ENCODE measurements at regions not wholly inside any gene's neighbourhood (a gene's known extent, or its start where the extent isn't known, plus 50 kb on each side); places are given as distances from the start of the nearest gene placed in this dataset.
A peak's percentile ranks its signal among the peaks of the same experiment; 100 is the strongest.
"Not testable (repeated sequence)": the region's sequence is repeated elsewhere in the genome, so short reads cannot be mapped to it uniquely, and the experiment has no call there.

DNA sequence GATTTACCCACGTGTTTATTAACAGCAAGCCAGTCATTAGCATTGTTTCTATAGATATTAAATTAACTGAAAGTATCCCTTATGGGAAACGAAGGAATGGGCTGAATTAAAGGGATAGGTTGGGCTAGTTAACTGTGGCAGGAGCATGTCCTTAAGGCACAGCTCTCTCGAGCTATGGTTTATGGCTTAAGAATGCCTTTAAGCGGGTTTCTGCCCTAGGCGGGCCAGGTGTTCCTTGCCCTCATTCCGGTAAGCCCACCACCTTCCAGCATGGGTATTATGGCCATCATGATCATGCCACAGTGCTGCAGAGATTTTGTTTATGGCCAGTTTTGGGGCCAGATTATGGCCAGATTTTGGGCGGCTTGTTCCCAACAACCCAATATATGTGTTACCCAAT is 569.9 kb upstream of the MBL2 start:
- DNase-seq (ENCODE audit: low read depth, low spot score), result not testable (repeated sequence)

DNA sequence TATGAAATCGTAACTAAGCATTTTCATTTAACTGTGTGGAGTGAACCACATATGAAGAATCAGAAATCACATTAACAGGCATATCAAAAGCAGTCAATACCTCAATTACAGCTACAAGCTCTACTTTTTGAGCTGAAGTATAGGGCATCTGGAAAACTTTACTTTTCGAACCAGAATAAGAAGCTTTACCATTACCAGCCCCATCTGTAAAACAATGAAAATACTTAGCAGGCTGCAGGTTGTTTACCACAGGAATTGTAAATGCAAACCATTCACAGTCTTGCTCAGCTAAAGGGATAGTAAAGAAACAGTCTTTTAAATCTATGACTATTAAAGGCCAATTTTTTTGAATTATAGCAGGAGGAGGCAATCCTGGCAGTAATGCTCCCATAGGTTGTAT is 565.6 kb upstream of the MBL2 start:
- not testable (repeated sequence) for DNase-seq (ENCODE audit: low read depth, low spot score)

DNA sequence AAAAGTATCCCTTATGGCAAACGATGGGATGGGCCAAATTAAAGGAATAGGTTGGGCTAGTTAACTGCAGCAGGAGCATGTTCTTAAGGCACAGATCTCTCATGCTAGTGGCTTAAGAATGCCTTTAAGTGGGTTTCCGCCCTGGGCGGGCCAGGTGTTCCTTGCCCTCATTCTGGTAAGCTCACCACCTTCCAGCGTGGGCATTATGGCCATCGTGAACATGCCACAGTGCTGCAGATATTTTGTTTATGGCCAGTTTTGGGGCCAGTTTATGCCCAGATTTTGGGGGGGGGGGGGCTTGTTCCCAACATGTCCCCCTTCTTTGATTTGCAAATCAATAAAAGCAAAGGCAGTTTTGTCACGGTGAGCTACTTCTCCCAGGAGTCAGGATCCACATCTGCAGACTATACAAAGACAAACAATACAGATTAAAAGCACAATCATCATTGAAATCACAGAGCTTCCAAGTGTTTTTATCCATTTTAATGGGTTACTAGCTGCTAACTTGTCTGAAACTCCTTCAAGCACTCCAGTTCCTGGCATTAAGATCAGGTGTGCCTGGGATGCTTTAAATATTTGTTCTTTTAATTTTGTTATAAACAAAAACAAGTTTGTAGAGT is 563.3 kb upstream of the MBL2 start:
- DNase-seq (ENCODE audit: low read depth, low spot score), result not testable (repeated sequence)

DNA sequence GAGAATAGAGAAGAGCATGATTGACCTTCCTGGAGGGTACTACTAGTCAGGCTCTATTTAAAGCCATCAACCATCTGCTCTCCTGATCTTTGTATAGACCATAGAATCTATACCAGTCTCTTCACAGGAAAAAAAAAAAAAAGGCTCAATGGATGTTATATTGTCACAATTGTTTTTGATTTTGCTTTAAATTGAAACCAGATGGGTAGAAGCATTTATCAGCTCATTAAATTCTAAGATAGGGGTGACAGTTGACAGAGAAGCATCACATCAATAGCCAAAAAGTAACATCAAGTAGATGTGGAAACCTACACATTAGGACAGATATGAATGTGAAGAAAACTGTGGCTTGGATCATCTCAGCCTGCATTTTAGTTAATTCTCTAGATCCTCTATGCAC is 558.9 kb upstream of the MBL2 start:
- DNase-seq (ENCODE audit: low read depth, low spot score), result no peak

DNA sequence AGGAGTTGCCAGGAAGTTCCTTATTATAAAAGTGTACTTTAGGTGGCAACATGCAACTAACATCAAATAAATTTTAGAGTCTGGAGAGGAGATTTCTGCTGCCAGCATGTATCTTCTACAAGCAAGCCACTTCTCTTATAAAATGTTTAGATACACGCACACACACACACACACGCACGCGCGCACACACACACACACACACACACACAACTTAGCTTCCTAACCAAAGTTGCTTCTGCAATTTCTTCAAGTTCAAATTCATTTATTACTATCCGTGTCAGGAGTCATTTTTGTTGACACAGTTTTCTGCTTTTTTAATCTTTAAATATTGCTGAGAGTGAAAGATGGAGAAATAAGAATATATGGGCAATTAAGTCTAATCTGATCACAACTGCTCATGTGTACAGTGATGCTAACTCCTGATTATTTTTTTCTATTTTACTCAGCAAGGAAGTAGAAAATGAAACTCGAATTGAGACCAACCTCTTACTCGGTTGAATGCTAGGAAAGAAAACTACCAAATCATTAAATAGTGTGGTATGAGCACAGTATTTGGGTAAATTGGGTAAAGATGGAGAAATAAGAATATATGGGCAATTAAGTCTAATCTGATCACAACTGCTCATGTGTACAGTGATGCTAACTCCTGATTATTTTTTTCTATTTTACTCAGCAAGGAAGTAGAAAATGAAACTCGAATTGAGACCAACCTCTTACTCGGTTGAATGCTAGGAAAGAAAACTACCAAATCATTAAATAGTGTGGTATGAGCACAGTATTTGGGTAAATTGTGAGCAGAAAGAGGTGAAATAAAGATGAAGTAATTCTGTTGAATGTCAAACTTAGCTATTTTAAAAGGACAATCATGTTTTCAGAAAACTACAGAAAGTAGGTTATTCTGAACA is 554.1 kb upstream of the MBL2 start:
- not testable (repeated sequence) for DNase-seq (ENCODE audit: low read depth, low spot score)

DNA sequence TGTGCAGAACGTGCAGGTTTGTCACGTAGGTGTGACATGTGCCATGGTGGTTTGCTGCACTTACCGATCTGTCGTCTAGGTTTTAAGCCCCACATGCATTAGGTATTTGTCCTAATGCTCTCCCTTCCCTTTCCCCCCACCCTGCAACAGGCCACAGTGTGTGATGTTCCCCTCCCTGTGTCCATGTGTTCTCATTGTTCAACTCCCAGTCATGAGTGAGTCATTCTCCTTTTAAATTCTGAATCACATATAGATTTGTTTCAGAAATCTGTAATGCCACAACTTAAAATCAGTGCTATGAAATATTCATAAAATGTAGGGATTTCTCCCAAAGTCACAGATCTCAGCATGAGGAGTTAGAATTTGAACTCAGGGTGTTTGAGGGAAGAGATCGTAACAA is 552.5 kb upstream of the MBL2 start:
- DNase-seq (ENCODE audit: low read depth, low spot score), result no peak

DNA sequence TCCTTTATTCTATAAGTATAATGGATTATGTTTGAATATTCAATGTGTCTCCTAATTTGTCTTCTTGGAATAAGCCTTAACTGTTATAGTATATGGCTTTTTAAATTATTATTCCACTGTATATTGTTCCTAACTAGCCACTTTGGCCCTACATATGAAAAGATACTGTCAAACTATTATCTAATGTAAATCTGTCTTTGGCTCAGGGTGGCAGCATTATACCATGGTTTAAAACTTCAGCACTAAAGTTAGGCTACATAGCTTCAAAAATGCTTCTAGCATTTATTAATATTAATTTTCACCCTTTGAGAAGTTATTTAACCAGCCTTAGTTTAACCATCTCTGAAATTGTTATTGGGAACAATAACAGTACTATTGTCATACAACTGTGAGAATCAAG is 543.1 kb upstream of the MBL2 start:
- DNase-seq (ENCODE audit: low read depth, low spot score), result peak; percentile 16

DNA sequence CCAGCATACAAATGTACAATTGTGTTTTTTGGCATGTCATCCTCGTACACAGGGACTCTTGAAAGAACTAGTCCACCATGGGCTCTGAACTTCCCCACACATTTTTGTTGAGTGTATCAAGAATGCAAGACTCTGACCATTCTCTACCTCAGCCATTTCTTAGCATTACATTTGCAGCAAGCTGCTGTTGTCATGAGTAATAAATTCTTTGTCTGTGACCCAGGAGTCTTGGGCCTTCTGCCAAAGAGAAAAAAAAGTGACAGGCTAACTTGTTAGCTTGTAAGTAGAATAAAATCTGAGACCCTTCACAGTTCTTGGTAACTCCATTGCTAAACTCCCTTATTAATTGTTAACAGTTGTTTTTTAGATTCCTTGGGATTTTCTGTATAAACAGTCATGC is 542.3 kb upstream of the MBL2 start:
- peak; percentile 39 for DNase-seq (ENCODE audit: low read depth, low spot score)

DNA sequence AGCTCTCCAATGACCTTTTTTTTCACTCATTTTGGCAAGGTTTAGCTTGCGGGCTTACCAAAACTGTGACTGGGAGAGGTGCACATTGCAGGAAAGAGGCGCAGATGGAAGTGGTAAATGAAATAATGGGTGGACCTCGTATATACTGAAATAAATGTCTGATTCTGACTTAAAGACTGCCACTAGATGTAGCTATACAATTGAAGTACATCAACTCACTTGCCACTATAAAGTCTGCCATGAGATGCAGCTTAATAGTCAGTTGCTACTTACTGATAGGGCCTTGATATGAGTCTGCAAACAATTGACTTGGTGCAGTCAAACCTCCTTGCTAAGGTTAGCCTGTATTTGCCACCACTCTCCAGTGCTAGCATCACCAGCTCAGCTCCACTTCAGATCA is 525.9 kb upstream of the MBL2 start:
- no peak for DNase-seq (ENCODE audit: low read depth, low spot score)

DNA sequence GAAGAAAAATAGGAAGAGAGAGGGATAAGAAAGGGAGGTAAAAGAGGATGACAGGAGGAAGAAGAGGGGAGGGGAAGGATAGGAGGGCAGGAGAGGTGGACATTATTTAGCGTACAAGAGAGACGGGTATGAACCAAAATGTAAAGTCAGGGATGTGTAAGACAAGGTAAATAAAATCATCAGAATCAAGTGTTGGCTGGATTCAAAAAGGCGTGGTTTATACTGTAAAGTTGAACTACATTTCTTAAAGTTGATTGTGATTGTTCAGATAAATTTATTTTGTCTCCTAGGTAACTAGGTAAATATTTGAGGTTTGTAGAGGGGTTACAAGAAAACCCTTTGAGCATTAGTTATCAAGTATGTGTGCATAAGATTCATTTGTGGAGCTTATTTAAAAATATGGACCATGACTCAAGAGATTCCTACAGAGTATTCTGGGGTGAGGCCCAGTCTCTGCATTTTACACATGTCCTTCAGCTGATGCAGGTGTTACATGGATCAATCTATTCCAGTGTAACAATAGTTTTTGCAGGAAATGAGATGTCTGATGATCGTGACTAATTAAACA is 512.1 kb upstream of the MBL2 start:
- DNase-seq (ENCODE audit: low read depth, low spot score), result no peak

DNA sequence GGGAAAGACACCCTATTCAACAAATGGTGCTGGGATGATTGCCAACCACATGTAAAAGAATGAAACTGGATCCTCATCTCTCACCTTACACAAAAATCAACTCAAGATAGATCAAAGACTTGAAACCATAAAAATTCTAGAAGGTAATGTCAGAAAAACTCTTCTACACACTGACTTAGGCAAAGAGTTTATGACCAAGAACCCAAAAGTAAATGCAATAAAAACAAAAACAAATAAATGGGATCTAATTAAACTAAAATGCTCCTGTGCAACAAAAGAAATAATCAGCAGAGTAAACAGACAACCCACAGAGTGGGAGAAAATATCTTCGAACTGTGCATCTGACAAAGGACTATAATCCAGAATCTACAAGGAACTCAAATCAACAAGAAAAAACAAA is 504.2 kb upstream of the MBL2 start:
- no peak for DNase-seq (ENCODE audit: low read depth, low spot score)

DNA sequence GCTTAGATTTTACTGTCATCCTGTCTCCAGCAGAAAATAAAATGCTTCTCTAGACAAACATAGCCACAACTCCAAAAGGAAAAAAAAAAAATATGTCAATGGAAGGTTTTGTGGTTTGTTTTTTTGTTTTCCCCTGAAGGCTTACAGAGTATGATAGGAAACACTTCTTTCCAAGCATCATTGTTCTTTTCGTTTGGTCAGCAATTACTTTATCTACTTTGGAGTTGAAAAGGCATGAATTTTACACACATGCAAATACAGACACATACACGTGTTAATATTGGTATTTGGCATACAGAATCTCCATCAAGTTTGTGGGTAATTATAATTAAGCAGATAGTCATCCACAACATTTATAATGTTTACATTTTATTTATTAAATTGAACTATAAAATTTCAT is 496.9 kb upstream of the MBL2 start:
- no peak for DNase-seq (ENCODE audit: low read depth, low spot score)

DNA sequence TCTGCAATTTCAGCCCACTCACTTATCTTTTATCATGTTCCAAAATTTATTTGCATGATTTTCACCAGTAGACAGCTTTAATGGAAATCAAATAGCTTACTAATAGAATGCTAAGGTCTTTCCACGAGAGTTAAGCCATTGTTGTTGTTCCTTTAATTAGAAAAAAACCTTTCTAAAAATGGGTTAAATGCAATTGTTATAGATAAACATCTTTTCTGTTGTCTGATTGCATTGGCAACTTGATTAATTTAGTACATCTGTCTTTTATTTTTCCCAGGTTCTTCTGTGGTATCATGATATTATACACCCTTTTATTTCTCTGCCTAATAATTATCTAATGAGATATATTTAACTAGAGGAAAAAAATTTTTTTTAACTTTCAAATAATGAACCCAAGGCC is 487.6 kb upstream of the MBL2 start:
- no peak for DNase-seq (ENCODE audit: low read depth, low spot score)

DNA sequence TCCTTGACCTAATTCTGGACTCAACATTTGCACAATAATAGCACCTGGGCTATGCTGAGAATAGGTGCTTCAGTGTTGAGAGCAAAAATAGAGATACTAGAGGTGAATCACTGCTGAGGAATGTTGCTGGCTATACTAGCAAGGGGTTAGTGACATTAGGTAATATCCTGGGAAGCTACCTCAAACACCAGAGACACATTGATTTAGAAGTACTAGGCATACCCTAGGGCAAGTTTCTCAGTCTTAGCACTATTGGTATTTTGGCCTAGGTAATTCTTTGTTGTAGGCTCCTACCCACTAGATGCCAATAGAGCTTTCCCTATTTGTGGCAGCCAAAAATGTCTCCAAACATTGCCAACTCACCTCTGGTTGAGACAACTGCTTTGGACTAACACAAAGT is 484.0 kb upstream of the MBL2 start:
- no peak for DNase-seq (ENCODE audit: low read depth, low spot score)

DNA sequence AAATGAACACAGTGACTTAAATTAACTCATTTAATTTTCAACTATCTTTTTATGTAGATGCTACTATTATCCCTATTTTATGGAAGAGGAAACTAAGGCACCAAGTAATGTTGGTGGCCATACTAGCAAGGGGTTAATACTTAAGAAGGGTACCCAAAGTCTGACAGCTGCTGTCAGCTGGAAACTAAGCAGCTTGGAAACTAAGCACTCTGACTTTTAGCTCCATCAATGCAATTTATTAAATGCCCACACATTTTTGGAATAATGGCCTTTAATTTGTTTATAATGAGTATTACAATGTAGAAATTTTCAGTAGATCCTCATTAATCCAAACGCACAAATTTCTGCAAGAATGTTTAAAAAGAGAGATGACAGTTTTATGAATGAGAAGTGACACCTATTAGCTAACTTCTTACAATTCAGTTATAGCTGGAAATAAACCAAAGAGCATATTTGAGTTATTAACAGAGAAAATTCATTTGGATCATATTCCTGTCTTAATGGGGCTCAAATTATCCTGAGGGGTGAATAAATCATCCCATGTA is 483.1 kb upstream of the MBL2 start:
- no peak for DNase-seq (ENCODE audit: low read depth, low spot score)

DNA sequence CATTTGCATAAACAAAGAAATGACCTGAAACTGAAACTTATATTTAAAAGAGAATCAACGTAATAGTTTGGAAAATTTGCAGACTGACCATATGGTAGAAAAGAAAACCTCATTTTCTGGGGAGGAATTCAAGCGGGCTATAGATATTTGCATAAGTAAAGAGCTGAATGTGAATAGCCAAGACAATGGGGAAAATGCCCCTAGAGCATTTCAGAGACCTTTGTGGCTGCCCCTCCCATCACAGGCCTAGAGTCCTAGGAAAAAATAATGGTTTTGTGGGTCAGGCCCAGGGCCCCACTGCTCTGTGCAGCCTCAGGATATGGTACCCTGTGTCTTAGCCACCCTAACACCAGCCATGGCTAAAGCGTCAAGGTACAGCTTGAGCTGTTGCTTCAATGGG is 480.6 kb upstream of the MBL2 start:
- DNase-seq (ENCODE audit: low read depth, low spot score), result no peak

DNA sequence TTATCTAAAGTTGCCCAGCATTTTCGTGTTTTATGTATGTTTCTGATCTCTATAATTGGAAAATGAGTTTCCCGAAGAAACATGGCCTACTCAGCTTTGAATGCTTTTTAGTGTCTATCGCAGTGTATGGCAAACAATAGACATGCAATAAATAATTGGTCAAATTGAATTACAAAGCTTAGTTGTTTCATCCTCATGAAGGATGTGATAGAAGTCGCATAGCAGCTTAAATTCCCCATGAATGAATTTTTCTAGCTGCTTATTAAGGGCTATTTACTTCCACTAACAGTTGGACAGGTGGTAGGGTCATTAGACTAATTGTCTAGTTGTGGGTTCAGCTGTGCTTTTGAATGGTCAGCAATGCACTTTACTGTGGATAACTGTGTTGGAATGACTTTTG is 467.3 kb upstream of the MBL2 start:
- DNase-seq (ENCODE audit: low read depth, low spot score), result no peak

DNA sequence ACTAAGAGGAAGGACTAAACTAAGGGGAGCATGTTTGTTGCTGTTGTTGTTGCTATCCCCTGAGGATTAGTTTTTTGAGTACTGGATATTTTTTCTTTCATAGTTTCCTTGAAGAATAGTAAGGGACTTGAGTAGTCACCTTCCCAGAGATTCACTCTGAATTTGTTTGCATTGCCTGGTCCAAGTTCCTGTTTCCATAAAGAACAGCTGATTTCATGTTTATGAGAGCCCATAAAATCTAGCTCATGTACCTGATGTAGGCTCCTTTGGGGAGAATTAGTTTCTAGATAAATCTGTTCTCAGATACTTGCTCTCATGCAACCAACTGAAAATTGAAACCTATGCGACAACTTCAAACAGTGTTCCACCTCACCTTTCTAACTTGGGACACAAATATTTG is 464.4 kb upstream of the MBL2 start:
- no peak for DNase-seq (ENCODE audit: low read depth, low spot score)

DNA sequence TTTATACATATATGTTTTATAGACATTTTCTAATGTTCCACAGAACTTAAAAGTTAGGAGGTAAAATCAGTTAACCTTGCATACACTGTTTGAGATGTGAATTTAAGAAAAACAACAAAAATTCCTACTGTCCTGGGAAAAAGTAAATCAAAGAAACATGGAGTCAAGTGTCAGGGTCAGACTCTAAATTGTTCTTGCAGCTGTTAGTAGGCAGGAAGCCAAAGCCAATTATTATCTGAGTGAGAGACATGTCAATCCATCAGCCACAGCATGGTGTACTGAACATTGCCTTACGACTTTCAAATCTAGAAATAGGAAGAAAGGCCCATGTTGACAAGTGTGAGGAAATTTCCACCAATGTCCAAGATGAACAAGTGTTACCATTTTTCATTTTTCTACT is 461.2 kb upstream of the MBL2 start:
- no peak for DNase-seq (ENCODE audit: low read depth, low spot score)

DNA sequence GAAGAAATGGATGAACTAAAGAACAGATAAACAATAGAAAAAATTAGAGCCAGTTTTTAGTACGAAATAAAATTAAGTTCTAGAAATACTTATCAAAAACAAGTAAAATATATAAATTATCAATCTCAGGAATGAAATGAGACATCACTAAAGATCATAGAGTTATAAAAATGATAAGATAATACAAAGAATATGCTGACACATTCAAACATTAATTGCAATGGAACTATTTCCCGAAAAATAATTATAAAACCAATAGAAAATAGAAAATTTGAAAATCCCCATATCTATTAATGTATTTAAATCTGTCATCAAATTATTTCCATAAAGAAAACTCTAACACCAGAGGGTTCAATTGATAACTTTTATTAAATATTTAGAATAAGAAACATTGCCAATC is 458.1 kb upstream of the MBL2 start:
- DNase-seq (ENCODE audit: low read depth, low spot score), result no peak

DNA sequence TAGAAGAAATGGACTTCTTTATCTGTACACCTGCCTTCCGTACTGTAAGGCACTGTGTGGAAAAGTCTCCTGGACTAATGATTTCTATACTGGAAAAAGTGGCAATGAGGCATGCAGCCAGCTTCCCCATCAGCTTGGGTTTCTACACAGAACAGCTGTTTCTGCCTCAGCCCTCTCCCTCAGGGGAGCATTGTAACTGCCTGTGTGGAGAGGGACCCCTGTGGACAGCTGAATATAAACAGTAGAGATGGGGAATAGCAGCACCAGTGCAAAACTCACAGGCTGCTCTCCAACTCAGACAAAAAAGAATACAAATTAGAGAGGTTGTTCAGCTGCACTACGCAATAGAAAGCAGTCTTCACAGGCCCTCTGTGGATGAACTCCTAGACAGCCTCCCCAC is 451.3 kb upstream of the MBL2 start:
- DNase-seq (ENCODE audit: low read depth, low spot score), result peak; percentile 6

DNA sequence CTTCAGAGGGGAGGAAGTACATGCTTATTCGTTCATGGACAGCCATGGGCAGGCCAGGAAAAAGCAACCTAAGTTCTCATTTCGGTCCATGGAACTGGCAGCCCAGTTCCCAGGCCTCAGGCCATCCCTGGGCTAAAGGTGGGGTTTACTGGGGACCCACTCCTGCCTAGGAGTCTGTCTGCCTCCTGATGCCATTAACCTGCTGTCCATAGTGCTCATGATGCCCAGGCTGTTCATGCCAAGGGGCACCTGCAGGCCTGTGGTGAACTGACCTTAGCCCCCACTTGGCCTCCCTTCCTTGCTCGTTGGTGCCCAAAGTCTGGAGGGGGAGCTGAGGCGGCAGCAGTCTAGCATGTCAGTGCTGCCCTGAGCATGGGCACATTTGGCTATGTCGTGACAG is 450.2 kb upstream of the MBL2 start:
- no peak for DNase-seq (ENCODE audit: low read depth, low spot score)

Measured in brain pericyte (primary cell).